K562 (cell line): ENCODE measurements at regions not wholly inside any gene's neighbourhood (a gene's known extent, or its start where the extent isn't known, plus 50 kb on each side); places are given as distances from the start of the nearest gene placed in this dataset.

ENCODE experiments used
- BCLAF1 ChIP-seq, 2 experiments: fragments of 450-650 bp in 1 of 2; IDR thresholded peaks; 2 replicates each; pipeline ENCODE4 v1.6.1; 2011 to 2017; ENCODE audit warnings: low read depth in 2 of 2, antibody characterized with exemption in 1 of 2, borderline replicate concordance in 1 of 2, low read length in 1 of 2, mild to moderate bottlenecking in 1 of 2, mixed read lengths in 1 of 2; ENCODE audit not compliant: control insufficient read depth in 1 of 2
- CBX5 ChIP-seq: IDR thresholded peaks from 2 replicates; pipeline ENCODE4 v1.6.1; 2014; ENCODE audit warnings: low read depth, borderline replicate concordance
- CGGBP1 ChIP-seq: fragments of 250-450 bp; sonication (Bioruptor Pico); IDR thresholded peaks from 2 replicates; pipeline ENCODE4 v1.9.0; 2021; ENCODE audit warnings: mild to moderate bottlenecking
- MBD2 ChIP-seq: sonication (generic); IDR thresholded peaks from 2 replicates; pipeline ENCODE4 v1.6.1; 2016; ENCODE audit warnings: low read depth, borderline replicate concordance
- NR2C1 ChIP-seq, 2 experiments: fragments of 450-650 bp; IDR thresholded peaks; 2 replicates each; pipeline ENCODE4 v1.6.1; 2017; ENCODE audit warnings: mild to moderate bottlenecking in 2 of 2, antibody characterized with exemption in 1 of 2, inconsistent platforms in 1 of 2, missing compliant biosample characterization in 1 of 2, missing genetic modification characterization in 1 of 2
- ZNF212 ChIP-seq: fragments of 450-650 bp; formaldehyde crosslinking; IDR thresholded peaks from 2 replicates; pipeline ENCODE4 v1.4.0; 2020; ENCODE audit warnings: mild to moderate bottlenecking
- ZNF395 ChIP-seq: fragments of 200-800 bp; sonication (Bioruptor generic); IDR thresholded peaks from 2 replicates; pipeline ENCODE4 v1.6.1; 2017; ENCODE audit warnings: missing genetic modification characterization, missing compliant biosample characterization
- ZNF76 ChIP-seq: fragments of 250-450 bp; sonication (Bioruptor Pico); IDR thresholded peaks from 2 replicates; pipeline ENCODE4 v1.4.0; 2020; ENCODE audit warnings: mild to moderate bottlenecking, moderate library complexity, borderline replicate concordance

- no peak for TF ChIP-seq MBD2
- no peak for TF ChIP-seq ZNF76 (CRISPR knock-in tag)
- TF ChIP-seq CBX5: no peak
- no peak for TF ChIP-seq ZNF395 (CRISPR knock-in tag)
- no peak for TF ChIP-seq NR2C1 (IDR thresholded peaks at IDR 0.05)
- no peak for TF ChIP-seq NR2C1 (tag; IDR thresholded peaks at IDR 0.05)
- TF ChIP-seq CGGBP1 (CRISPR knock-in tag): no peak
- no peak for TF ChIP-seq ZNF212
- TF ChIP-seq BCLAF1 (IDR thresholded peaks at IDR 0.05; ENCODE audit: borderline replicate concordance in 1 of 2, control insufficient read depth in 1 of 2, low read depth in 2 of 2, low read length in 1 of 2): no peak
Measured at GRCh38 chr12:105874121-105874520, 264.6 kb downstream of the NUAK1 start (continued).
